Thyroid gland (tissue), 4 donors: ENCODE measurements at regions not wholly inside any gene's neighbourhood (a gene's known extent, or its start where the extent isn't known, plus 50 kb on each side); places are given as distances from the start of the nearest gene placed in this dataset.

Experiments
- DNase-seq, 2 donors: peaks; one replicate each; pipeline ENCODE4 v3.0.0-alpha.2; 2019
- H3K27ac ChIP-seq, 3 donors: fragments of 200-600 bp; sonication (generic); 1 replicate in 2 of 3; 2 replicates in 1 of 3; pipeline ENCODE4 v1.5.1; 2016 to 2019; ENCODE audit warnings: mild to moderate bottlenecking in 1 of 3, moderate library complexity in 1 of 3
- H3K27me3 ChIP-seq: fragments of 200-600 bp; sonication (generic); one replicate; pipeline ENCODE4 v1.5.1; 2019
- H3K36me3 ChIP-seq, 2 donors: fragments of 200-600 bp; sonication (generic); one replicate each; pipeline ENCODE4 v1.5.1; 2016 to 2019
- H3K4me1 ChIP-seq, 2 donors: fragments of 200-600 bp; sonication (generic); one replicate each; pipeline ENCODE4 v1.5.1; 2017 to 2019
- H3K4me3 ChIP-seq, 3 donors: fragments of 200-600 bp; sonication (generic); replicated peaks in 1 of 3; 1 replicate in 2 of 3; 2 replicates in 1 of 3; pipeline ENCODE4 v1.5.1; 2016; ENCODE audit warnings: mild to moderate bottlenecking in 1 of 3
- H3K9me3 ChIP-seq: fragments of 200-600 bp; sonication (generic); one replicate; pipeline ENCODE4 v1.5.1; 2017
- POLR2A ChIP-seq, 2 donors: fragments of 450-650 bp; IDR thresholded peaks; one replicate each; pipeline ENCODE4 v1.6.1; 2017; ENCODE audit warnings: antibody characterized with exemption in 2 of 2, mild to moderate bottlenecking in 2 of 2, moderate library complexity in 1 of 2
- WGBS, 2 donors: methylation state at CpG; one replicate each; pipeline ENCODE4 v1.1.5; 2017; 5-methylcytosine and 5-hydroxymethylcytosine counted together
- intact Hi-C: fragments of 100-400 bp; cut with DNase I; formaldehyde crosslinking; loops from one replicate; pipeline ENCODE4 v1.15.1; 2023
- TF ChIP-seq, protein P1 (sequence below), 6 experiments: fragments of 200-600 bp in 3 of 6; fragments of 450-650 bp in 3 of 6; sonication (generic) in 3 of 6; IDR thresholded peaks; one replicate each; pipeline ENCODE4 v1.5.1; 2016 to 2019; ENCODE audit warnings: antibody characterized with exemption in 6 of 6, mild to moderate bottlenecking in 2 of 6, inconsistent platforms in 1 of 6, moderate library complexity in 1 of 6

DNA sequence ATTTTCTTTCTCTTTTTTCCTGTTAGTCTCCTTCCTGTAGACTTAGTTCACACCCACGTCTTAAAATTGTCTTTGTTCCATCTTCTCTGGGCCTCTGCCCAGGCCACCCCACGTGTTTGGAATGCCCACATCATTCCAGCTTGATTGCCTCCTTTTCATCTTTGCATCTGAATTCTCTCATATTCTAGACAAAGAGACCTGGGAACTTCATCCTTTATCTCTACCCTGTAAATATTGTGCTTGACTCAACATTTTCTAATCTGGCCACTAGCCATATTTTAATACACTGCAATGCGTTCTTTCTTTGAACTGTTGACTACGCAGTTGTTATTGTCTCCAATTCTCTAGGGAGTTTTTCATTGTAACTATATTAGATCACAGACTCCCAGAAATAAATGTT lies 187.5 kb upstream of the NRXN1 start:
- Histone ChIP-seq H3K9me3 (no peaks in the 10 kb centered on the region), H3K4me1 (no peaks in the 10 kb centered on the region), H3K4me3 (no peak overlapping the region), H3K27ac (no peak overlapping the region), H3K36me3 (no peaks in the 10 kb centered on the region), H3K27me3 (no peaks in the 10 kb centered on the region)
- TF ChIP-seq, protein P1, sequence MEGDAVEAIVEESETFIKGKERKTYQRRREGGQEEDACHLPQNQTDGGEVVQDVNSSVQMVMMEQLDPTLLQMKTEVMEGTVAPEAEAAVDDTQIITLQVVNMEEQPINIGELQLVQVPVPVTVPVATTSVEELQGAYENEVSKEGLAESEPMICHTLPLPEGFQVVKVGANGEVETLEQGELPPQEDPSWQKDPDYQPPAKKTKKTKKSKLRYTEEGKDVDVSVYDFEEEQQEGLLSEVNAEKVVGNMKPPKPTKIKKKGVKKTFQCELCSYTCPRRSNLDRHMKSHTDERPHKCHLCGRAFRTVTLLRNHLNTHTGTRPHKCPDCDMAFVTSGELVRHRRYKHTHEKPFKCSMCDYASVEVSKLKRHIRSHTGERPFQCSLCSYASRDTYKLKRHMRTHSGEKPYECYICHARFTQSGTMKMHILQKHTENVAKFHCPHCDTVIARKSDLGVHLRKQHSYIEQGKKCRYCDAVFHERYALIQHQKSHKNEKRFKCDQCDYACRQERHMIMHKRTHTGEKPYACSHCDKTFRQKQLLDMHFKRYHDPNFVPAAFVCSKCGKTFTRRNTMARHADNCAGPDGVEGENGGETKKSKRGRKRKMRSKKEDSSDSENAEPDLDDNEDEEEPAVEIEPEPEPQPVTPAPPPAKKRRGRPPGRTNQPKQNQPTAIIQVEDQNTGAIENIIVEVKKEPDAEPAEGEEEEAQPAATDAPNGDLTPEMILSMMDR (IDR thresholded peaks at IDR 0.05): no peak
- TF ChIP-seq POLR2A (IDR thresholded peaks at IDR 0.05): no peak
- DNase-seq: no peak
- 54 to 61% methylated on average over 4 of the region's 4 CpGs for WGBS, 2 donors
- intact Hi-C loops: no loop called here

DNA sequence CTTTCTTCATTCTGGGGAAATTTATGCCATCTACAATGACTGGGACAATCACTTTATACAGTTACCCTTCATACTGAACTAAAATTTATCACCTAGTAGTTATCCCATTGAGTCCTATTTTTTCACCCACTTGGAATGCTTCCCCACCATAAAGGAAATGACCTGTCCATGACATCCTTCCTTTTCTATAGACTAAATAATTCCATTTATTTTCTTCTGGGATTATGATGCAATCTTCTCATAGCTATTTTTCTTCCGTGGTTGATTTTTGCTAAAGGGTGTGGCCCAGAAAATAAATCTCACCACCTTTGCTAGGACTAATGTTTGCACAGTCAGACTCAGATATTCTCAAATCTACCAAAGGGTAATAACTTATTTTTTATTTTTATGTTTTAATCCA lies 186.1 kb upstream of the NRXN1 start:
- no peaks in the 10 kb centered on the region for H3K9me3 ChIP-seq
- H3K4me1 ChIP-seq: no peaks in the 10 kb centered on the region
- H3K4me3 ChIP-seq: no peak overlapping the region
- H3K36me3 ChIP-seq: no peaks in the 10 kb centered on the region
- H3K27ac ChIP-seq: no peak overlapping the region
- no peaks in the 10 kb centered on the region for H3K27me3 ChIP-seq
- TF ChIP-seq, protein P1 (IDR thresholded peaks at IDR 0.05): no peak
- TF ChIP-seq POLR2A (IDR thresholded peaks at IDR 0.05): no peak
- no peak for DNase-seq
- intact Hi-C loops: no loop called here
- WGBS, 2 donors: 70 to 78% methylated on average over 1 of the region's 1 CpG

DNA sequence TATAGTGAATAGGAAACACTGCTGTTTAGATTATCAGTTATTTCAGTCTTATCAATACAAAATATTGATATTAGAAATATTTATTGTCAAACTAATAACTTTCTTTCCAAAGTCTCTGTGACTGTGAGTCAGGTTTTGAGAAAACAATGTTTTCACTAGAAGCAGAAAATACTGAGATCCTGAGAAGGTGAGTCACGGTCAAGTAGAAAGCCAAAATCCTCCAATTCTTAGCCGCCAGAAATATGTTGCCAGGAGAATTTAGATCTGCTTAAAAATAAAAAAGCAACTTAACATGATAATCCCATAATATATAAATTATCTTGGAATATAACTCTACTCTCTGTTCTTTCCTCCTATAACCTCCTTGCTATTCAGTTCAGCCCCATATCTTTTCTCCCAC lies 181.9 kb upstream of the NRXN1 start:
- H3K36me3 ChIP-seq: no peaks in the 10 kb centered on the region
- no peaks in the 10 kb centered on the region for H3K27me3 ChIP-seq
- no peaks in the 10 kb centered on the region for H3K9me3 ChIP-seq
- intact Hi-C loops: no loop called here
- 93 to 98% methylated on average over 2 of the region's 2 CpGs for WGBS, 2 donors
- H3K4me1 ChIP-seq: no peaks in the 10 kb centered on the region
- H3K4me3 ChIP-seq: no peak overlapping the region
- no peak for DNase-seq
- TF ChIP-seq, protein P1 (IDR thresholded peaks at IDR 0.05): no peak
- TF ChIP-seq POLR2A (IDR thresholded peaks at IDR 0.05): no peak
- no peak overlapping the region for H3K27ac ChIP-seq

DNA sequence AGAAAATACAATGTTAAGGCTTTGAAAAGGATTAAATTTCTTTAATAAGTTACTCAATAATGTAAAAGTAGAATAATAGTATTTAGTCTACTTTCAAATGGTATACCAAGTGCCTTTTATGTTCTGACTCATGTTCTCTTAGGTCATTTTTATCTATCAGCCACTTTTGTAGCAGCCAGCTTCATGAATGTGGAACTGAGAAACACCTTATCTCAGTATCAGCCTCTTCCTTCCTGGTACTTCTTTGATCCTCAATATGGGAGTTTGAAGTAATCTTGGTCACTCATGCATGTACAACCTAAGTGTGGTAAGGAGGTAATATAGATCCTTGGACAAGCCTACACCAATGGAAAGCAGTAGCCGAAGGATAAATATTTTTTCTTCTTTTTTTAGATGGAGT lies 180.4 kb upstream of the NRXN1 start:
- Histone ChIP-seq H3K27me3 (no peaks in the 10 kb centered on the region), H3K4me1 (no peaks in the 10 kb centered on the region), H3K36me3 (no peaks in the 10 kb centered on the region), H3K27ac (no peak overlapping the region), H3K4me3 (no peak overlapping the region), H3K9me3 (no peaks in the 10 kb centered on the region)
- 67 to 70% methylated on average over 1 of the region's 1 CpG for WGBS, 2 donors
- TF ChIP-seq, protein P1 (IDR thresholded peaks at IDR 0.05): no peak
- TF ChIP-seq POLR2A (IDR thresholded peaks at IDR 0.05): no peak
- intact Hi-C loops: no loop called here
- no peak for DNase-seq

DNA sequence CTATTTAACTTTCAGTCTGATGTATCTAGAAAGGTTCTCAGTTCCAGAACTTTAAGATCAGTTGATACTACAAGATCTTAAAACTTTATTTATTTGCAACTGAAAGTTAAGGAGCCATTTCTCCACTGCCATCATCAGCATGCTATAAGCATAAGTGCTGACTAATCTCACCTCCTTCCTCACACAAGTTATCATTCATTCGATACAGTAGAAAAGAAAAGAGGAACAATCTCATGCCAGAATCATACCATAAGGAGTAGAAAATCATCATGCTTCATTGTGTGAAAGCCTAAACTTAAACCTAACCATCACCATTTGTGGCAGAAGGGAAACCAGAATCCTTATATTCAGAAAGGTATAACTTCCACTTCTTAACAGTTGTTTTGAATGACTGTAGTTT lies 176.6 kb upstream of the NRXN1 start:
- no peak overlapping the region for H3K4me3 ChIP-seq
- no peak for DNase-seq
- no peaks in the 10 kb centered on the region for H3K4me1 ChIP-seq
- H3K9me3 ChIP-seq: no peaks in the 10 kb centered on the region
- no peaks in the 10 kb centered on the region for H3K27me3 ChIP-seq
- no peak overlapping the region for H3K27ac ChIP-seq
- no peaks in the 10 kb centered on the region for H3K36me3 ChIP-seq
- TF ChIP-seq, protein P1 (IDR thresholded peaks at IDR 0.05): no peak
- TF ChIP-seq POLR2A (IDR thresholded peaks at IDR 0.05): no peak
- WGBS, 2 donors: 78 to 86% methylated on average over 1 of the region's 1 CpG
- intact Hi-C loops: no loop called here
